Nephron progenitor cell (in vitro differentiated cells): ENCODE measurements at regions not wholly inside any gene's neighbourhood (a gene's known extent, or its start where the extent isn't known, plus 50 kb on each side); places are given as distances from the start of the nearest gene placed in this dataset.

Source experiments
- DNase-seq: peaks from one replicate; pipeline ENCODE4 v3.0.0; 2021
- H3K27ac Mint-ChIP-seq: 2 replicates; pipeline ENCODE4 v1.8.0; 2021; ENCODE audit warnings: mild to moderate bottlenecking, moderate library complexity, mixed read lengths
- H3K27me3 Mint-ChIP-seq: 2 replicates; pipeline ENCODE4 v1.8.0; 2021; ENCODE audit warnings: mild to moderate bottlenecking, low read depth, mixed read lengths; ENCODE audit not compliant: poor library complexity
- H3K36me3 Mint-ChIP-seq: 2 replicates; pipeline ENCODE4 v1.8.0; 2021; ENCODE audit warnings: low read depth, mixed read lengths
- H3K4me1 Mint-ChIP-seq: 2 replicates; pipeline ENCODE4 v1.8.0; 2021; ENCODE audit warnings: mixed read lengths
- H3K4me3 Mint-ChIP-seq: 2 replicates; pipeline ENCODE4 v1.8.0; 2021; ENCODE audit warnings: mild to moderate bottlenecking, moderate library complexity, mixed read lengths
- H3K9me3 Mint-ChIP-seq: 2 replicates; pipeline ENCODE4 v1.8.0; 2021; ENCODE audit warnings: mild to moderate bottlenecking, moderate library complexity, mixed read lengths
- CTCF ChIP-seq: fragments of 200-600 bp; sonication (generic); IDR thresholded peaks from 2 replicates; pipeline ENCODE4 v1.5.0; 2021; ENCODE audit warnings: antibody characterized with exemption

DNA sequence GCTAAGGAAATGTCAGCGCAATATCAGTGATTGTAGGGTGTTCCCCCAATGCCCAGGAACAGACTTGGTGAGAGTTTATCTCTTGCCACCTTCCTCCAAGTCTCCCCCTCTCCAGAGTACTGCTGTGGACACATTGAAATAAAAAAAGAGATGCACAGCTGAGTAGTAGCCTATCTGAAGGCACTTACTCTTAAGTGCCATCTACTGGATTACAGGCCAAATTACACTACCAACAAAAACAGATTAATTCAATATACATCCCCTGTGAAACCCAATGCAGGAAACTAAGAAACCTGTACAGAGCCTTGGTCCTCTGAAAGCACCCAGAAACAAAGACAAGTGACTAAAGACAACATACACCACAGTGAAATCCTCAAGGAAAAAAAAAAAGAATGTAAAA is 460.3 kb downstream of the ZIC3 start:
- no peaks in the 10 kb centered on the region for H3K36me3 Mint-ChIP-seq
- peaks cover 4% of the 10 kb centered on the region for H3K27me3 Mint-ChIP-seq
- peak; percentile 48 for TF ChIP-seq CTCF
- peaks cover 8% of the 10 kb centered on the region for H3K4me1 Mint-ChIP-seq
- no peak overlapping the region for H3K4me3 Mint-ChIP-seq
- H3K27ac Mint-ChIP-seq = no peak overlapping the region
- DNase-seq = no peak
- peaks cover 18% of the 10 kb centered on the region for H3K9me3 Mint-ChIP-seq

GRCh38 chrX:138031715-138032114 is 465.8 kb downstream of the ZIC3 start:
- TF ChIP-seq CTCF = no peak
- no peak overlapping the region for H3K4me3 Mint-ChIP-seq
- DNase-seq = no peak
- H3K9me3 Mint-ChIP-seq = peaks cover 18% of the 10 kb centered on the region
- H3K36me3 Mint-ChIP-seq = no peaks in the 10 kb centered on the region
- peaks cover 8% of the 10 kb centered on the region for H3K4me1 Mint-ChIP-seq
- H3K27ac Mint-ChIP-seq = no peak overlapping the region
- H3K27me3 Mint-ChIP-seq = peaks cover 8% of the 10 kb centered on the region

DNA sequence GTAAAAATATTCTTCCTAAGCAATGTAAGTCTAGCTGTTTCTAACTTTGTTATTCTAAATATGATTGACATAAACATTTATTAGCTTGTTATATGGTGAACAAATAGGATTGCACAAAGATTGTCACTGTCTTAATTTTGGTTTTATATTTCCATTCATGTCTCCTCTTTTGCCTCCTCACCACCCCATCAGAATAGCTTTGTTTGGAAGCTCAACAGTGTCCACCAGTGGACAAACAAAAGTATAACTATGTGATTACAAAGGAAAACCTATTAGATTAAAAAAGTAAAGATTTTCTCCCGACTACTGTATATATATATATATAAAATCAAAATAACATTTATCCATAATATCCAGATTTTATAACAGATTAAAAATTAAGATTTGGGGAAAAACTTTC is 468.2 kb downstream of the ZIC3 start:
- Mint-ChIP-seq H3K4me1 (no peaks in the 10 kb centered on the region), H3K36me3 (no peaks in the 10 kb centered on the region), H3K27me3 (peaks cover 8% of the 10 kb centered on the region), H3K27ac (no peak overlapping the region), H3K4me3 (no peak overlapping the region), H3K9me3 (peaks cover 29% of the 10 kb centered on the region)
- no peak for DNase-seq
- peak; percentile 35 for TF ChIP-seq CTCF

DNA sequence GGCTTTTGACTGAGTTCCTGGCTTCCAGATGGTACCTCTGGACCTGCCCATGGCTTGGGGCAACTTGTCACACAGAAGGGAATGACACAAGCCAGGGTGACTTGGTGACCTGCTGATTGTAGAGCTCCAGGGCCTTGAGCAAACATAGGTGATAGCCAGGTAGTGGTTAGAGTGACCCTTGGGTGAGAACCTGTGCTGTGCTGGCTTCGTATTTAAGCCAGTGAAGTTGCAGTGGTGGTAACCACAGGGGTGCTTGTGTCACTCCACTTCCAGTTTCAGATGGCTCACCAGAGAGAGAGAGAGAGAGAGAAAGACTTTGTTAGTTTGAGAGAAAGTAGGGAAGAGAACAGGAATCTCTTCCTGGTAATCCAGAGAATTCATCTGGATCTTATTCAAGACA is 471.6 kb downstream of the ZIC3 start:
- Mint-ChIP-seq H3K36me3 (peaks cover 9% of the 10 kb centered on the region), H3K9me3 (peaks cover 56% of the 10 kb centered on the region), H3K4me1 (no peaks in the 10 kb centered on the region)

DNA sequence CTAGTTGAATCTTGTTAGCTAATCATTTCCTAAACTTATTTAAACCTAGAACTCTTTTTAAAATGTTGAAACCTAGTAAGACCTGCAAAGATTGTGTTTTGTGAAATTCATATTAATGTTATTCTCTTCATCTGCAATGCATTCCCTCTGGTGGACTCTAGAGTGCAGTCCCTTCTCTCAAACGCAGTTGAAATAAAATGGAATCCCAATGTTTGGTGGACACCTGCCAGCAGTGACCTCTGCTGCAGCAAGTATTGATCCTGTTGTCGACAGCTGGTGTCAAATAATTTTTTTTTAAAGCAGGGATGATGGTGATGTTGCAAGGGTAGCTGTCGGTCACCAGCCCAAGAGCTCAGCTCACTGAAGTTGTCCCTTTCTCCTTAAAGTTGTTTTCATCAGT is 492.0 kb downstream of the ZIC3 start:
- no peak for TF ChIP-seq CTCF
- H3K4me3 Mint-ChIP-seq = no peak overlapping the region
- H3K9me3 Mint-ChIP-seq = peaks cover 13% of the 10 kb centered on the region
- peaks cover 2% of the 10 kb centered on the region for H3K27me3 Mint-ChIP-seq
- H3K36me3 Mint-ChIP-seq = no peaks in the 10 kb centered on the region
- H3K27ac Mint-ChIP-seq = no peak overlapping the region
- peaks cover 6% of the 10 kb centered on the region for H3K4me1 Mint-ChIP-seq
- no peak for DNase-seq

More for the DNA sequence above, 471.6 kb downstream of the ZIC3 start:
- TF ChIP-seq CTCF = no peak
- no peak overlapping the region for H3K27ac Mint-ChIP-seq
- no peak overlapping the region for H3K4me3 Mint-ChIP-seq
- no peak for DNase-seq
- H3K27me3 Mint-ChIP-seq = peaks cover 8% of the 10 kb centered on the region

DNA sequence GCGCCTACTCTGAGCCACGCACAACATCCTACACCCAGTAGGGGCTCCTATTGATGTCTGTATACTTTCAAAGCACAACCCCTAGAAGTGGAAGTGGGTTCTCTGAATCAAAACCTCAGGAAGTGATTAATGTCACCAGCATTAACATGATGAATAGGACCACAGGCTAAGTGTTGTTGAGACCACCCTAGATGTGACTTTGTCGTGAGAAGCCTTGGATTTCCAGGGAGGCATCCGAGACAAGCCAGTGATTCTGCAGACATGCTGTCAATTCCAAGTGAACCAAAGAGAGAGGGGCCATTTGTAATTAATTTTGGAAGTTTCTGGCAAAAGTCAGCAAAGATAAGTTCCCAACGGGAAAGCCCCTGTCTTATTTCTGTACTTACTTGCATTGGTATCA is 493.0 kb downstream of the ZIC3 start:
- no peak for DNase-seq
- Mint-ChIP-seq H3K4me3 (no peak overlapping the region), H3K27me3 (peaks cover 2% of the 10 kb centered on the region), H3K27ac (no peak overlapping the region), H3K9me3 (peaks cover 12% of the 10 kb centered on the region), H3K36me3 (no peaks in the 10 kb centered on the region), H3K4me1 (peaks cover 6% of the 10 kb centered on the region)
- no peak for TF ChIP-seq CTCF
